SKM-1 (cell line): ENCODE measurements at regions not wholly inside any gene's neighbourhood (a gene's known extent, or its start where the extent isn't known, plus 50 kb on each side); places are given as distances from the start of the nearest gene placed in this dataset.
"Not testable (repeated sequence)": the region's sequence is repeated elsewhere in the genome, so short reads cannot be mapped to it uniquely, and the experiment has no call there.

Source experiments
- DNase-seq: peaks from one replicate; lab custom pipeline; 2025; ENCODE audit not compliant: unreplicated experiment; lab: John Stamatoyannopoulos, UW

DNA sequence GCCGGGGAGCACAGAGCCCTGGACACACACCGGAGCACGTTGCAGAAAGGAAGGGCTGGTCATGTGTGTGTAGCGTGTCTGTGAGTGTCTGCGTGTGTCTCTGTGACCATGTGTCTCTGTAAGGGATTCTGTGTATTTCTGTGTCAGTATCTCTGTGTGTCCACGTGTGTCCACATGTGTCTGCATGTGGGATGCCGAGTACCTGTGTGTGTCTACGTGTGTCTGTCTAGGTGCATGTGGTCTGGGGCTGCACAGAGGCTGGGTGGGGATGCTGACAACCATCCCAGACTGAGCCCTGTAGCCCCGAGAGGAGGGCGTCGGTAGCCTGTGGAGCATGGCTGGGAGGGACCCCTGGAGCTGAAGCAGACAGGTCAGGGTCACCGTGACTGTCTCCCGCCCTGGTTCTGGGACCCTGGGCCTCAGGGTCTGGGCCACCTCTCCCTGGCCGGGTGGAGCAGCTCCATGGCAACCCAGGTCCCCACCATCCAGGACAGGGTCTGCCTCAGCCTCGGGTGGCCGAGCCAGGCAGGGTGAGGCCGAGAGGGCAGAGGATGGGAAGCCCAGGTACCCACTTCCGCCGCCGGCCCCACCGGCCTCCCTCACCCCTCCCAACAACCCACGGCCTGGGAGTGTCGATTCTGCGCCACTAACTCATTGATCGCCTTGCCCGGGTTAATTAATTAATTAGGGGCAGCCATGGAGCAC is 122.7 kb downstream of the FAM53A start:
- DNase-seq: no peak

DNA sequence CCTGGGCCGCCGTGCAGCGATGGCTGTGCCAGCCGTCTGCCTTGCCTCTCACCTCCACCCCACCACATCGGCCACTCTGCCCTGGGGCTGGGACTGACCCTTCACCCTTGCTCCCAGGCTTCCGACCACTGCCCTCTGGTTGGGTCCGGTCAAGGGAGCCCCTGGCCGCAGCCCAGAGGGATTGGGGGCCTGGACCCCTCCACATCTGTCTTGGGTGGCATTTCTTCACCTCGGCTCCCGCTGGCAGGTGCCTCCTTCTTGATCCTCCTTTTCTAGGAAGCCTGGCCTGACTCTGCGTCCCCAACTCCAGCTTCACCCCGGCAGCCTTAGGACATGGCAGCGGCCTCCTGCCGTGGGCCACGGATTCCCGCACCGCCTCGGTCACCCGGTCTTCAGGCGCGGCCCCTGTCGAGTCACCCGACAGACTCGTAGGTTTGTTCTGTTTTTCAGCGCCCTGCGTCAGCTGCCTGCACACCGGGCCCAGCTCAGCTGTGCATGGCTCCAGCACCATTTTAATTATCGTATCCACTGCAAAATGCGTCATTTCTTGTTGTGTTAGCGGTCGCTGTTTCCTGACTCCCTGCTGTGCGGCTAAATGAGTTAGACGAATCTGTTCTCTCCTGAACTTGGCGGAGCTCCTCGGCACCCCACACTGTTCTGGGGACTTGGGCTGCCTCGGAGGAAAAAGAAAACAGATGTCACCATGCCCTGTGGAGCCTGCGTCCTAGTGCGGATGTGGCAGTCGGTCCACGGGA is 124.0 kb downstream of the FAM53A start:
- no peak for DNase-seq

DNA sequence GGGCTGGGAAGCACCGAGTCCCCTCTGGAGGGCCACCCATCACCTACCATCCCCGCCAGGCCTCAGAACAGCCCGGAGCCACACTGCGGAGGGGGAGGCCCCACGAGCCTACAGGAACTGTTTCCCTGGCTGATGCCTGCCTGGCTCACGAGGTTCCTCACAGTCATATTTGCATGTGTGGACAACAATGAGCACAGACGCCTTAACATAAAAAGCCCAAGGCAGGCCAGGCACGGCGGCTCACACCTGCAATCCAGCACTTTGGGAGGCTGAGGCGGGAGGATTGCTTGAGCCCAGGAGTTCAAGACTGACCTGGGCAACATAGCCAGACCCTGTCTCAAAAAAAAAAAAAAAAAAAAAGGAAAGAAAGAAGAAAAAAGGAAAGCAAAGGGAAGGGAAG is 125.9 kb downstream of the FAM53A start:
- DNase-seq: no peak

DNA sequence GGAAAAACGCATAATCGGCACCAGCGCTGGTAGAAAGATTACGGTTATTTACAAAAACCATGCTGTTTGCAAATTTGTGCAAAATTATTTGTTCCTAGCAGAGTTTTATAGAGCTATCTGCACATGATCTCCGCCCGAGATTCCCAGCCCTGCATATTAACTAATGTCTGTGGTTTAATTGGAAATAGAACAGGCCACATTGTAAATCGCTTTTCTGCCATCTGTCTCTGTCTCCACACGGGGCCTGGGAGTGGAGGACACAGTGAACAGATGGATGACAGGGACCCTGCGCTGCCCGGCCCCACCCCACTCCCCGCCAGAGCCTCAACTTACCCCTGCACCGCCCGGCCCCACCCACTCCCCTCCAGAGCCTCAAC is 126.9 kb downstream of the FAM53A start:
- DNase-seq: no peak

DNA sequence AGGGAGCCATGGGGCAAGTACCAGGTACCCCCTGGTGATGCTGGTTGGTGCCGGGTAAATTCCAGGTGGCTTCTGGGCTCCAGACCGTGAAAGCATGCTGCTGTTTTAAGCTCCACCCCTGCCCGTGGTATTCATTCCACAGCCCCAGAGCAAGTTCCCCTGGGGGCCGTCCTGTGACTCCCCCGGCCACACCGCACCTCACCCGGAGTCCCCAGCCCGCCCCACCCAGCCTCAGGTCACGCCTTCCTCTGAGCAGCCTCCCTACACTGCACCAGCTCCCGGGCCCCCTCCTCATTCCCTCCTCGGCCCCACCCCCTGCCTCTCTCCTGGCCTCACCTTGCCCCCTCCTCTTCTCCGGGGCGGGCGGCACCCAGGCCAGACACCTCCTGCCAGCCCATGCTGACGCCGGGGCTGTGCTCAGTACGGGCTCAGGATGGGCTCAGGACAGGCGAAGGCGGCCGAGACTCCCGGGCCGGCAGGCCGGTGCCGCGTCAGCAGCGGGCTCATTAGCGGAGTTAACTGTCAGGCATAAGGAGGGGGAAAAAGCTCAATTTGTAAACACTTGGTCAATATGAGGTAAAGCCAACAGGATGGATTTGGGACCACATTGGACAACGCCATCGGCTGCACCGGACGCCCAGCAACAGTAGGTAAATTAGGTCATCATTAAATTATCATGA is 127.4 kb downstream of the FAM53A start:
- no peak for DNase-seq

GRCh38 chr4:1554876-1555265 is 129.2 kb downstream of the FAM53A start:
- no peak for DNase-seq

DNA sequence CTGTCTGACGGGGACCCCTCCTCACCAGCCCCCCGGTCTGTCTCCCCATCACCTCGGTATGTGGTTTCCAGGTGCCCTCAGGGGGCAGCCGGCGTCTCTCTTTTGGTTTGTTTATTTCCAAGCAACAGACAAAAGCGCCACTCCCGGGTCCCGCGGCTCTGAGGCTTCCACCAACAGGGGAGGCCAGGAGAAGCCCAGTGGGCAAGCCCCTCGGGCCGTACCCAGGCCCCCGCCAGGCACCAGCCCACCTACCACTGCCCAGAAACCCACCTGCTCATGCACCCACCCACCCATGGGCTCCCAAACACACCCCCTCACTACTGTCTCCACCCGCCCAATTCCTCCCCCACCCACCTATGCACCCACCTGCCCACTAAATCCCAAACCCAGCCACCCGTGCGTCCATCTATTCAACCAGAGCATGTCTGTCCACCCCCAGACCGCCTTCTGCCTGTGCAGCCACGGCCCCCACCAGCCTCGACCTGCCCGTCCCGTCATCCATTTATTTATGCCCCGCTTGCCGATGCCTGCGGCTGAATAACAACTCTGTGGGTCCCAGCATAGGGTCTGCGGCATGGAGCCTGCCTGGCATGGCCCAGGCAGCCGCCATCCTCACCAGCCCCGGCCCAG is 129.8 kb downstream of the FAM53A start:
- no peak for DNase-seq

DNA sequence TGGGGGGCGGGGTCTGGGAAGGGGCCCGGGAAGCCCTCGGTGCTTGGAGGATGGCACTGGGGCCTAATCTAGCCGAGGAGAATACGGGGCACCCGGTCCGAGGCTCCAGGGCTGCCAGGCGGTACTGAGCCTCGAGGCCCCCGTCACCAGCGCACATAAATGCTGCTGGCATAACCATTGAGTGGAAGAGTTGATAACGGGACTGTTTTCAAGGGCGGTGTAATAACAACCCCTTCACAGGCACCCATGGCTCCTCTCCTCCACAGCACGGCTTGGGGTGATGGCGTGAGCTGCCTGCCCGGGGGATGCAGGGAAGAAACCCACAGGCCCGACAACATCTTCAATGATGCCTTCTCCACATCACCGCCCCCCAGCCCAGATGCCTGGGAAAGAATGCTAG is 130.7 kb downstream of the FAM53A start:
- no peak for DNase-seq

- DNase-seq: no peak
These were observed 131.7 kb downstream of the FAM53A start for GRCh38 chr4:1552451-1552850.

DNA sequence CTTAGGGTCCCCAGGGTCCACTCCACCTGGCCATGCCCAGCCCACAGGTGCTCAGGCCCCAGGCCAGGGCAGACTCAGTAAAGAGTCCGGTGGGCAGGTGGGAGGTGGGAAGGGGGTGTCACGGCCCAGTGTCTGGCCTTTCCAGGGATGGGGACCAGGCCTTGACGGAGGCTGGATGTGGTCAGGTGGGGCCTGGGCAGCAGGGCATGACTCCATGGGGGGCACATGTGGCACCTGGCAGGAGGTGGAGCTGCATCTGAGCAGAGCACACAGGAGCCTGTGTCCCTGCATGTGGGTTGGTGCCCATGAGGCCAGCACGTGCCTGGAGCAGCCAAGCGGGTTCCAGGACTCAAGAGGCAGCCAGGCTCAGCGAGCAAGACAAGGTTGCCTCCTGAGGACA is 132.9 kb downstream of the FAM53A start:
- no peak for DNase-seq

GRCh38 chr4:1550122-1551070 is 133.7 kb downstream of the FAM53A start:
- DNase-seq: no peak

DNA sequence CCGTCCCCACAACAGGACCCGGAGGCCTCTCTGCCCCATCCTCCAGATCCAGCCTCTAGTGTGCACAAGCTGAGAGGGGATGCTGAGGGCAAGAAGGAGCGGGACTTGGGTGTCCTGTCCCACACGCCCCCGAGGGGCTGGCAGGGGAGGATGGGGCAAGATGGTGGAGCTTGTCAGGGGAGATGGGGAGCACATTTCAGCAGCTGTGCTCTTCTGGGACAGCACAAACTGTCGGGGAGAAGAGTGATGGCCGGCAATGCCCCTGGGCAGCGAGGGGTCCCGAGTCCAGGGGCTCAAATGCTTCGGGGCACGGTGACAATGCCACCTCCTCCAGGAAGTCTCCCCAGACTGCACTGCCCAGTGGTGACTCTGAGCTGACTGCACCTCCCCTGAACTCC is 134.5 kb downstream of the FAM53A start:
- DNase-seq: no peak

- not testable (repeated sequence) for DNase-seq
These were observed 135.1 kb downstream of the FAM53A start for GRCh38 chr4:1548827-1549637.

- DNase-seq: no peak
These were observed 136.0 kb downstream of the FAM53A start for GRCh38 chr4:1547856-1548826.

- DNase-seq: no peak
These were observed 136.8 kb downstream of the FAM53A start for GRCh38 chr4:1547131-1547855.

- no peak for DNase-seq
These were observed 138.6 kb upstream of the NKX1-1 start for GRCh38 chr4:1544861-1545281.

DNA sequence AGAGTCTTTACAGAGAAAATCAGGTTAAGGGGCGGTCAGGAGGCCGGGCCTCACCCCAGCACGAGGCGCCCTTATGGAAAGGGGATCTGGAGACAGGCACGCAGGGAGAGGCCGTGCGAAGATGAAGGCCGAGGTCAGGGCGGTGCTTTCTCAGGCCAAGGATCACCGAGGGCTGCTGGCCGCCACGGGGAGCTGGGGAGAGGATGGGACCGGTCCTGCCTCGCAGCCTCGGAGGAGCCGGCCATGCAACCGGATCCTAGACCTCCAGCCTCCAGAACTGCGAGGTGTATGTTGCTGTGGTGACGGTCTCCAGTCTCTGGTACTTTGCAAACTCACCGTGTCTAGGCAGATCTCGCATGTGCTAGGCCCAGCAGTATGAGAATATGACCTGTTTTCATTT is 138.2 kb upstream of the NKX1-1 start:
- DNase-seq: not testable (repeated sequence)

DNA sequence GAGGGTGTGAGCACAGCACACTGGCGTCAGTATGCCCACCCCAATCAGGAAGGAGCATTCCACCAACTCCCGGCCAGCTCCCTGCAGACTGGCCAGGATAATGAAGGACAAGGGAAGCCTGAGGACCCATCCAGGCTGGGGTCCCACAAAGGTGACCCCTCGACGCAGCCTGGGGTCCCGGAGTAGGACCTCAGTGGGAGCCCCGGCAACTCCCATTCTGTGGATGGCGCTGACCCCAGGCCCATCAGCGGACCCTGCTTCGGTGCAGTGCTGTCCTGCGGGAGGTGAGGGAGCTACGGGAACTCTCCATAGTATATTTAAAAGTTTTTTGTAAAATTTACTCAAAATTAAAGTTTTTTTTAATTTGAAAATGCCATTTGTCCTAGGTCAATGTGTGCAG is 137.7 kb upstream of the NKX1-1 start:
- DNase-seq: no peak
